ENCODE measurements at regions not wholly inside any gene's neighbourhood (a gene's known extent, or its start where the extent isn't known, plus 50 kb on each side); places are given as distances from the start of the nearest gene placed in this dataset.

DNA sequence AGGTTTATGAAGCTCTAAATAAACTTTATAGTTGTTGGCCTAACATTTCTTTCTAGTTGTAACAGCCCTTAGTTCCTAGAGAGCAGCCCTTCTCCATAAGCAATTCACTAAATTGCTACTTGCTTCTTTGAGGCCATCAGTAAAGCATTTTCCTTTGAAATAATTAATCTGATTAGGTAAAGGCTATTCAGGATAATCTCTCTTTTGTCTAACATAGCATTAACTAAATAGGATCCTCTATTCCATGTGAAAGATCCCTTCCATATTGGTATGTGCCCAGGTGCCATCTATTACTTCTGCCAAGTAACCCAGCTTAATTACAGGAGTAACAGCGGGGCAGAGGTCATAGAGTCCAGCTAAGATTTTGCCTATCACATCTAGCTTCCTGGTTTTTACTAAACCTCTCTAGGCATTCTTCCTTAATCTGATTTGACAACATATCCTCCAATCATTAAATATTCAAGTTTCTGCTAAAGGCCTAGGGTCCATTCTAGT lies 1408.0 kb downstream of the PCDH18 start:
- Histone ChIP-seq H2AFZ (ENCODE audit: insufficient read depth, low read depth, low read length, poor library complexity, severe bottlenecking) (no peak overlapping the region), H3K4me1 (ENCODE audit: control insufficient read depth in 1 of 2, insufficient read depth in 2 of 2, low read length in 2 of 2) (no peaks in the 10 kb centered on the region), H3K36me3 (replicated peaks in 1 of 2; ENCODE audit: control insufficient read depth in 1 of 2, insufficient read depth in 2 of 2, low read length in 2 of 2) (no peaks in the 10 kb centered on the region), H4K20me1 (ENCODE audit: insufficient read depth, low read length) (no peaks in the 10 kb centered on the region), H3K4me2 (replicated peaks; ENCODE audit: extremely low read depth, low read length, poor library complexity, severe bottlenecking) (no peak overlapping the region), H3K27me3 (ENCODE audit: control insufficient read depth in 2 of 2, insufficient read depth in 2 of 2, low read length in 2 of 2) (no peaks in the 10 kb centered on the region), H3K9me3 (replicated peaks in 1 of 2; ENCODE audit: control insufficient read depth in 1 of 2, insufficient read depth in 1 of 2, low read length in 2 of 2) (no peaks in the 10 kb centered on the region), H3K27ac (ENCODE audit: low read depth in 1 of 2, low read length in 2 of 2) (no peak overlapping the region), H3K4me3 (replicated peaks in 1 of 3; ENCODE audit: low read depth in 2 of 3, low read length in 3 of 3) (no peak overlapping the region), H3K9ac (ENCODE audit: insufficient read depth, low read length, poor library complexity, severe bottlenecking) (no peak overlapping the region), H3K79me2 (ENCODE audit: insufficient read depth, low read length) (no peaks in the 10 kb centered on the region)
- Mint-ChIP-seq H3K4me3 (no peak overlapping the region), H3K27ac (no peak overlapping the region), H3K9me3 (peaks cover 0 to 3% (median 0%) of the 10 kb centered on the region in 7 donors), H3K36me3 (no peaks in the 10 kb centered on the region), H3K27me3 (ENCODE audit: low read depth in 3 of 3) (no peaks in the 10 kb centered on the region), H3K4me1 (no peaks in the 10 kb centered on the region)
- WGBS (ENCODE audit: insufficient coverage), result 100% methylated on average over 1 of the region's 1 CpG
- intact Hi-C loops (cut with micrococcal nuclease), result no loop called here
- DNase-seq, result no peak
- TF ChIP-seq CTCF (IDR thresholded peaks at IDR 0.05), result no peak

DNA sequence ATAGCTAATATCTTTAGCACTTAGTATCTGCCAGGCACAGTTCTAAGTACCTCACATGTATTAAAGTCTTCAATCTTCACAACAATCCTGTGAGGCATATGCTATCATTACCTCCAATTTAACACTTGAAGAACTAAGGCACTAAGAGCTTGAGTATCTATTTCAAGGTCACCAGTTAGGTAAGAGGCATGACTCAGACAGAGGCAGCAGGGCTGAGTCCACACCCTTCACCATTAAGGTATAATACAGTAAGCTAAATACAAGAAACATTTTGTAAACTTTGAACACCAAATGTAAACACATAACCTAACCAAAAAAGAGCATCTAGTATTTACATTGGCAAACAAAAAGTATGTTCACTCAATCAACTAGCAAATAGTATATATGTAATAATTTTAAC lies 1410.9 kb downstream of the PCDH18 start:
- DNase-seq, result no peak
- no peak overlapping the region for H3K27ac ChIP-seq (ENCODE audit: low read depth in 1 of 2, low read length in 2 of 2)
- no peak overlapping the region for H2AFZ ChIP-seq (ENCODE audit: insufficient read depth, low read depth, low read length, poor library complexity, severe bottlenecking)
- H3K9me3 ChIP-seq (replicated peaks in 1 of 2; ENCODE audit: control insufficient read depth in 1 of 2, insufficient read depth in 1 of 2, low read length in 2 of 2), result no peaks in the 10 kb centered on the region
- Mint-ChIP-seq H3K27ac (no peak overlapping the region), H3K9me3 (peaks cover 0 to 2% (median 0%) of the 10 kb centered on the region in 7 donors), H3K4me3 (no peak overlapping the region), H3K27me3 (ENCODE audit: low read depth in 3 of 3) (no peaks in the 10 kb centered on the region), H3K36me3 (no peaks in the 10 kb centered on the region), H3K4me1 (no peaks in the 10 kb centered on the region)
- H3K36me3 ChIP-seq (replicated peaks in 1 of 2; ENCODE audit: control insufficient read depth in 1 of 2, insufficient read depth in 2 of 2, low read length in 2 of 2), result no peaks in the 10 kb centered on the region
- no peak overlapping the region for H3K4me2 ChIP-seq (replicated peaks; ENCODE audit: extremely low read depth, low read length, poor library complexity, severe bottlenecking)
- TF ChIP-seq CTCF (IDR thresholded peaks at IDR 0.05), result no peak
- no peak overlapping the region for H3K9ac ChIP-seq (ENCODE audit: insufficient read depth, low read length, poor library complexity, severe bottlenecking)
- H3K27me3 ChIP-seq (ENCODE audit: control insufficient read depth in 2 of 2, insufficient read depth in 2 of 2, low read length in 2 of 2), result no peaks in the 10 kb centered on the region
- no peak overlapping the region for H3K4me3 ChIP-seq (replicated peaks in 1 of 3; ENCODE audit: low read depth in 2 of 3, low read length in 3 of 3)
- H3K79me2 ChIP-seq (ENCODE audit: insufficient read depth, low read length), result no peaks in the 10 kb centered on the region
- intact Hi-C loops (cut with micrococcal nuclease), result no loop called here
- no peaks in the 10 kb centered on the region for H4K20me1 ChIP-seq (ENCODE audit: insufficient read depth, low read length)
- no peaks in the 10 kb centered on the region for H3K4me1 ChIP-seq (ENCODE audit: control insufficient read depth in 1 of 2, insufficient read depth in 2 of 2, low read length in 2 of 2)
